Endothelial cell (in vitro differentiated cells): ENCODE measurements at regions not wholly inside any gene's neighbourhood (a gene's known extent, or its start where the extent isn't known, plus 50 kb on each side); places are given as distances from the start of the nearest gene placed in this dataset.
A peak's percentile ranks its signal among the peaks of the same experiment; 100 is the strongest.

Experiments used
- DNase-seq: peaks from one replicate; pipeline ENCODE4 v3.0.0; 2021; ENCODE audit warnings: low spot score
- H3K27ac Mint-ChIP-seq: one replicate; pipeline ENCODE4 v1.8.0; 2021; ENCODE audit warnings: mixed read lengths, inconsistent platforms; ENCODE audit not compliant: unreplicated experiment
- H3K27me3 Mint-ChIP-seq: one replicate; pipeline ENCODE4 v1.8.0; 2021; ENCODE audit warnings: mild to moderate bottlenecking, moderate library complexity, mixed read lengths, inconsistent platforms; ENCODE audit not compliant: unreplicated experiment
- H3K36me3 Mint-ChIP-seq: one replicate; pipeline ENCODE4 v1.8.0; 2021; ENCODE audit warnings: mild to moderate bottlenecking, low read depth, mixed read lengths, inconsistent platforms; ENCODE audit not compliant: unreplicated experiment
- H3K4me1 Mint-ChIP-seq: one replicate; pipeline ENCODE4 v1.8.0; 2021; ENCODE audit warnings: mild to moderate bottlenecking, mixed read lengths, inconsistent platforms; ENCODE audit not compliant: unreplicated experiment
- H3K4me3 Mint-ChIP-seq: one replicate; pipeline ENCODE4 v1.8.0; 2021; ENCODE audit warnings: mild to moderate bottlenecking, mixed read lengths, inconsistent platforms; ENCODE audit not compliant: unreplicated experiment
- H3K9me3 Mint-ChIP-seq: one replicate; pipeline ENCODE4 v1.8.0; 2021; ENCODE audit warnings: mixed read lengths, inconsistent platforms; ENCODE audit not compliant: unreplicated experiment
- TF ChIP-seq, protein P1 (sequence below): fragments of 200-600 bp; sonication (generic); IDR thresholded peaks from one replicate; pipeline ENCODE4 v1.5.0; 2021; ENCODE audit warnings: antibody characterized with exemption; ENCODE audit not compliant: unreplicated experiment

GRCh38 chr5:33179301-33179700, 261.5 kb upstream of the TARS1 start:
- TF ChIP-seq, protein P1, sequence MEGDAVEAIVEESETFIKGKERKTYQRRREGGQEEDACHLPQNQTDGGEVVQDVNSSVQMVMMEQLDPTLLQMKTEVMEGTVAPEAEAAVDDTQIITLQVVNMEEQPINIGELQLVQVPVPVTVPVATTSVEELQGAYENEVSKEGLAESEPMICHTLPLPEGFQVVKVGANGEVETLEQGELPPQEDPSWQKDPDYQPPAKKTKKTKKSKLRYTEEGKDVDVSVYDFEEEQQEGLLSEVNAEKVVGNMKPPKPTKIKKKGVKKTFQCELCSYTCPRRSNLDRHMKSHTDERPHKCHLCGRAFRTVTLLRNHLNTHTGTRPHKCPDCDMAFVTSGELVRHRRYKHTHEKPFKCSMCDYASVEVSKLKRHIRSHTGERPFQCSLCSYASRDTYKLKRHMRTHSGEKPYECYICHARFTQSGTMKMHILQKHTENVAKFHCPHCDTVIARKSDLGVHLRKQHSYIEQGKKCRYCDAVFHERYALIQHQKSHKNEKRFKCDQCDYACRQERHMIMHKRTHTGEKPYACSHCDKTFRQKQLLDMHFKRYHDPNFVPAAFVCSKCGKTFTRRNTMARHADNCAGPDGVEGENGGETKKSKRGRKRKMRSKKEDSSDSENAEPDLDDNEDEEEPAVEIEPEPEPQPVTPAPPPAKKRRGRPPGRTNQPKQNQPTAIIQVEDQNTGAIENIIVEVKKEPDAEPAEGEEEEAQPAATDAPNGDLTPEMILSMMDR: no peak

GRCh38 chr5:33180900-33181299, 259.9 kb upstream of the TARS1 start:
- Mint-ChIP-seq H3K27ac (no peak overlapping the region), H3K36me3 (no peaks in the 10 kb centered on the region), H3K9me3 (no peaks in the 10 kb centered on the region), H3K4me1 (peaks cover 15% of the 10 kb centered on the region), H3K4me3 (no peak overlapping the region), H3K27me3 (peaks cover 1% of the 10 kb centered on the region)
- DNase-seq: peak; percentile 6
- TF ChIP-seq, protein P1: no peak

More at GRCh38 chr5:33179301-33179700, 261.5 kb upstream of the TARS1 start:
- no peak for DNase-seq
- Mint-ChIP-seq H3K9me3 (no peaks in the 10 kb centered on the region), H3K36me3 (no peaks in the 10 kb centered on the region), H3K27ac (no peak overlapping the region), H3K4me1 (peaks cover 15% of the 10 kb centered on the region), H3K27me3 (peaks cover 1% of the 10 kb centered on the region), H3K4me3 (no peak overlapping the region)

DNA sequence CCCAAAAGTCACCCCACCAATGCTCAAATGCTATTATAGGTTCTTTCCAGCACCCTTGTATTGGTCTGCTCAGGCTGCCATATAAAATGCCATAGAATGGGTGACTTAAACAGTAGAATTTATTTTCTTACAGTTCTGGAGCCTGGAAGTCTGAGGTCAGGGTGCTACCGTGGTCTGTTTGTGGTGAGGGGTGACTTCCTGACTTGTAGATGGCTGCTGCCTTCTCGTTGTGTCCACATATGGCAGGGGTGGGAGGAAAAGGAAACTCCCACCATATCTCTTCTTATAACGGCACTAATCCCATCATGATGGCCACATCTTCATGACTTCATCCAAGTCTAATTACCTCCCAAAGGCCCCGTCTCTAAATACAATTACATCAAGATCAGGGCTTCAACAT, 257.8 kb upstream of the TARS1 start:
- no peak for DNase-seq
- Mint-ChIP-seq H3K9me3 (no peaks in the 10 kb centered on the region), H3K36me3 (no peaks in the 10 kb centered on the region), H3K27ac (no peak overlapping the region), H3K4me1 (peaks cover 15% of the 10 kb centered on the region), H3K27me3 (peaks cover 2% of the 10 kb centered on the region), H3K4me3 (no peak overlapping the region)
- TF ChIP-seq, protein P1: no peak

DNA sequence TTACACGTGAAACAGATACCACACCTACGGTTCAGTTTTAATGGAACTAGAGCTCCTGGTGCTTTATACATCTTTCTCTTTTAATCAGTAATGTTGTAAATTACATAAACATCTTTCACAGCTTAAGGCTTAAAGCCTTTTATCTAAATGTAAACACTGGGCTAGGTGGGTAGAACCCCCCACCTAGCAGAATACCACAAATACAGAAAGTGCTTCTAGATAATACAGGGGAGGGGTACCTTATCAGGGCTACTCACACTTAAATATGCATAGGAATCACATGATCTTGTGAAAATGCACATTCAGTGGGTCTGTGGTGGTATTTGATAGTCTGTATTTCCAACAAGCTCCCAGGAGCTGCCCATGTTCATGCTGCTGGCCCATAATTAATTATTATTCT, 256.4 kb upstream of the TARS1 start:
- H3K27ac Mint-ChIP-seq: no peak overlapping the region
- H3K27me3 Mint-ChIP-seq: peaks cover 2% of the 10 kb centered on the region
- no peaks in the 10 kb centered on the region for H3K36me3 Mint-ChIP-seq
- H3K4me1 Mint-ChIP-seq: peaks cover 15% of the 10 kb centered on the region
- no peak overlapping the region for H3K4me3 Mint-ChIP-seq
- H3K9me3 Mint-ChIP-seq: no peaks in the 10 kb centered on the region
- TF ChIP-seq, protein P1: no peak
- no peak for DNase-seq

DNA sequence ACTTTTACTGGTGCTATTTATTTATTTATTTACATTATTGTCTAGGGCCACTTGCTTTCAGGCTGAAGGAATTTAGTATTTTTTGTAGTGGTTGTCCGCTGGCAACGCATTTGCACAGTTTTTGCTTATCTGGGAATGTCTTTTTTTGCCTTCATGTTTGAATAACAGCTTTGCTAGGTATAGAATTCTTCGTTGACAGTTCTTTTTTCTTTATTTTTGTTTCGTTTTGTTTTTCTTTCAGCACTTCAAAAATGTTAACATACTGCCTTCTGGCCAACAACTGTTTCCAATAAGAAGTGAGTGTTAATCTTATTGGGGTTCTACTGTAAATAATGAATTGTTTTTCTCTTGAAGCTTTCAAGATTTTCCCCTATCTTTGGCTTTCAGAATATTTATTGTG, 252.7 kb upstream of the TARS1 start:
- H3K36me3 Mint-ChIP-seq: no peaks in the 10 kb centered on the region
- TF ChIP-seq, protein P1: no peak
- H3K4me1 Mint-ChIP-seq: no peaks in the 10 kb centered on the region
- peaks cover 2% of the 10 kb centered on the region for H3K27me3 Mint-ChIP-seq
- no peak overlapping the region for H3K4me3 Mint-ChIP-seq
- no peak overlapping the region for H3K27ac Mint-ChIP-seq
- peaks cover 6% of the 10 kb centered on the region for H3K9me3 Mint-ChIP-seq
- DNase-seq: no peak
